Psoas muscle (tissue), 7 donors: ENCODE measurements at regions not wholly inside any gene's neighbourhood (a gene's known extent, or its start where the extent isn't known, plus 50 kb on each side); places are given as distances from the start of the nearest gene placed in this dataset.

ENCODE experiments used
- ATAC-seq, 4 donors: fragments of 200-7000 bp; cut with Tn5 transposase; one replicate each; pipeline ENCODE4 v1.9.1; 2020; ENCODE audit warnings: moderate library complexity in 3 of 4, mild to moderate bottlenecking in 2 of 4
- DNase-seq, 2 donors: peaks; one replicate each; pipeline ENCODE4 v3.0.0-alpha.2; 2020
- H3K27ac ChIP-seq: fragments of 200-600 bp; one replicate; pipeline ENCODE4 v1.8.0; 2022
- H3K27me3 ChIP-seq, 3 donors: fragments of 200-600 bp in 1 of 3; one replicate each; pipeline versions ENCODE4 v1.6.1 to v1.8.0; 2013 to 2022; ENCODE audit warnings: low read length in 2 of 3, mild to moderate bottlenecking in 2 of 3, moderate library complexity in 1 of 3; ENCODE audit not compliant: insufficient read depth in 3 of 3
- H3K36me3 ChIP-seq, 2 donors: fragments of 200-600 bp in 1 of 2; one replicate each; pipeline versions ENCODE4 v1.6.1 to v1.8.0; 2013 to 2022; ENCODE audit warnings: low read depth in 1 of 2, mild to moderate bottlenecking in 1 of 2, moderate library complexity in 1 of 2; ENCODE audit not compliant: insufficient read depth in 1 of 2
- H3K4me1 ChIP-seq: fragments of 200-600 bp; one replicate; pipeline ENCODE4 v1.8.0; 2022
- H3K4me3 ChIP-seq: fragments of 200-600 bp; one replicate; pipeline ENCODE4 v1.8.0; 2022; ENCODE audit warnings: mild to moderate bottlenecking
- H3K9me3 ChIP-seq: fragments of 200-600 bp; one replicate; pipeline ENCODE4 v1.8.0; 2022
- WGBS, 3 donors: extraction: QIAGEN DNeasy Blood & Tissue Kit; methylation state at CpG; one replicate each; pipeline versions ENCODE4 v1.1.6 to v1.1.7; 2013; 5-methylcytosine and 5-hydroxymethylcytosine counted together
- intact Hi-C, 2 donors: fragments of 100-400 bp; cut with DNase I; formaldehyde crosslinking; loops; one replicate each; pipeline versions ENCODE4 v1.11.0 to v1.14.2; 2022
- TF ChIP-seq, protein P1 (sequence below): fragments of 200-600 bp; IDR thresholded peaks from one replicate; pipeline ENCODE4 v1.8.0; 2022; ENCODE audit warnings: antibody characterized with exemption
- donor health status: healthy with polysubstance abuse.
- donor health status: DM: no; HTN: no; CAD: no; lungs with moderate emphysema.
- donor health status: Bipolar disorder and iron deficiency.
- donor health status: healthy.
- donor health status: DM: yes; HTN: yes; CAD: no.
- donor health status: DM: no; HTN: no; CAD: no.
- donor health status: DM: yes; HTN: yes; CAD: no.

GRCh38 chr7:68604541-68604940, 993.7 kb upstream of the AUTS2 start:
- H3K27ac ChIP-seq = no peak overlapping the region
- H3K4me3 ChIP-seq = no peak overlapping the region
- intact Hi-C loops = no loop called here
- no peaks in the 10 kb centered on the region for H3K27me3 ChIP-seq
- ATAC-seq (no peak), DNase-seq (no peak)
- no peaks in the 10 kb centered on the region for H3K36me3 ChIP-seq
- H3K4me1 ChIP-seq = no peaks in the 10 kb centered on the region
- TF ChIP-seq, protein P1, sequence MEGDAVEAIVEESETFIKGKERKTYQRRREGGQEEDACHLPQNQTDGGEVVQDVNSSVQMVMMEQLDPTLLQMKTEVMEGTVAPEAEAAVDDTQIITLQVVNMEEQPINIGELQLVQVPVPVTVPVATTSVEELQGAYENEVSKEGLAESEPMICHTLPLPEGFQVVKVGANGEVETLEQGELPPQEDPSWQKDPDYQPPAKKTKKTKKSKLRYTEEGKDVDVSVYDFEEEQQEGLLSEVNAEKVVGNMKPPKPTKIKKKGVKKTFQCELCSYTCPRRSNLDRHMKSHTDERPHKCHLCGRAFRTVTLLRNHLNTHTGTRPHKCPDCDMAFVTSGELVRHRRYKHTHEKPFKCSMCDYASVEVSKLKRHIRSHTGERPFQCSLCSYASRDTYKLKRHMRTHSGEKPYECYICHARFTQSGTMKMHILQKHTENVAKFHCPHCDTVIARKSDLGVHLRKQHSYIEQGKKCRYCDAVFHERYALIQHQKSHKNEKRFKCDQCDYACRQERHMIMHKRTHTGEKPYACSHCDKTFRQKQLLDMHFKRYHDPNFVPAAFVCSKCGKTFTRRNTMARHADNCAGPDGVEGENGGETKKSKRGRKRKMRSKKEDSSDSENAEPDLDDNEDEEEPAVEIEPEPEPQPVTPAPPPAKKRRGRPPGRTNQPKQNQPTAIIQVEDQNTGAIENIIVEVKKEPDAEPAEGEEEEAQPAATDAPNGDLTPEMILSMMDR = no peak
- H3K9me3 ChIP-seq = peaks cover 24% of the 10 kb centered on the region
- 40 to 52% (median 44%) methylated on average over 1 of the region's 1 CpG for WGBS, 3 donors

DNA sequence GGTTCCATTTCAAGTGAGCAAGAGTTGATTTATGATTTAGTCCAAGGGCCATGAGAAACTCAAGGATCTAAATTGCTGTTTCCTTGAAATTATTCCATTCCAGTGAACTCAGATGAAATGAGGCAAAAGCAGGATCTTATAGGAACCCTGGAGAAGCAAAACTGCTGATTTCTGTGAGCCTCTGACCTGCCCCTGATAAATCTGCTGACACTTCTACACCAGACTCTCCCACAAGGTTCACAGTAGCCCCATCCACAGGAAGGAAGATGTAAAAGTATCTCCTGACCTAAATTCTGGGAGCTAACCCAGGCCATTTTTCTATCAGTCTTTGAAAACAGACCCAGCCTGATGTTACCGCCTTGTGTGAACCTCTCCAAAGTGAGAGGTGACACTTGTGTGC, 987.6 kb upstream of the AUTS2 start:
- H3K36me3 ChIP-seq = no peaks in the 10 kb centered on the region
- 59 to 74% (median 71%) methylated on average over 1 of the region's 1 CpG for WGBS, 3 donors
- TF ChIP-seq, protein P1 = no peak
- no peaks in the 10 kb centered on the region for H3K4me1 ChIP-seq
- H3K27ac ChIP-seq = no peak overlapping the region
- ATAC-seq = no peak
- no peak for DNase-seq
- no peak overlapping the region for H3K4me3 ChIP-seq
- peaks cover 0 to 4% (median under 1%) of the 10 kb centered on the region in 3 donors for H3K27me3 ChIP-seq
- intact Hi-C loops = no loop called here
- peaks cover 24% of the 10 kb centered on the region for H3K9me3 ChIP-seq

DNA sequence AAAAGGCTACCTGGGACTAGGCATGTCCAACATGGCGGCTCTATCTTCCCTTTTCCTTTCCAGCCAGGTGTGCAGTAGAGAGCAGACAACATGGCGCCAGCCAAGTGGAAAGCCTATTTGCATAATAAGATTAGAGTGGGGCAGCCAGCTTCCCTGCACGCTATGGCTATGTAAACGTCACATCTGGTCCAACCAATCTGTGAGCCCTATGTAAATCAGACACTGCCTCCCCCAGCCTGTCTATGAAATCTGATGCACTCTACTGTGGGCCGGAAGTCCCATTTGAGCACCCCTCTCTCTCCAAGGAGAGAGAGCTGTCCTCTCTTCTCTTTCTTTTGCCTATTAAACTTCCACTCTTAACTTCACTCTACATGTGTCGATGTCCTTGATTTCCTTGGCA, 984.9 kb upstream of the AUTS2 start:
- Histone ChIP-seq H3K4me1 (no peaks in the 10 kb centered on the region), H3K27me3 (peaks cover 0 to 4% (median 3%) of the 10 kb centered on the region in 3 donors), H3K4me3 (no peak overlapping the region), H3K27ac (no peak overlapping the region), H3K36me3 (no peaks in the 10 kb centered on the region), H3K9me3 (peaks cover 16% of the 10 kb centered on the region)
- no peak for DNase-seq
- intact Hi-C loops = no loop called here
- ATAC-seq = no peak
- TF ChIP-seq, protein P1 = no peak
- 54 to 60% (median 60%) methylated on average over 6 of the region's 6 CpGs for WGBS, 3 donors

DNA sequence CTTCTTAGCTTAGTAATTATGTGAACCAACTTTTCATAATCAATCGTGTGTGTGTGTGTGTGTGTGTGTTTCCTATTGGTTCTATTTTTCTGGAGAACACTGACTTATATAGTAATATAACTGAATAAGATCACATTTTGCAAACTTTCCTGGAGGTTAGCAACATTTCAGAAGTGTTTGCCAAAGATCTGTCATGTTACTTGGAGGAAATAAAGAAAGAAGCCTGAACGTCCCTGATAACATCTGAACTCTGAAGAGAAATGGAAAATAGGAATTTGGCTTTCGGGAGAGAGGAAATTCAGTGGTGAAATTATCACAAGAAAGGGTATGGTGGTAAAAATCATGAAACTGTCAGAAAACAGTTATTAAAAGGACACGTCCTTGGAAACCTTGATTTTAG, 984.4 kb upstream of the AUTS2 start:
- no peaks in the 10 kb centered on the region for H3K4me1 ChIP-seq
- H3K27ac ChIP-seq = no peak overlapping the region
- H3K36me3 ChIP-seq = no peaks in the 10 kb centered on the region
- TF ChIP-seq, protein P1 = no peak
- peaks cover 11% of the 10 kb centered on the region for H3K9me3 ChIP-seq
- WGBS, 3 donors = 45 to 51% (median 48%) methylated on average over 4 of the region's 4 CpGs
- peaks cover 0 to 4% (median 3%) of the 10 kb centered on the region in 3 donors for H3K27me3 ChIP-seq
- ATAC-seq (no peak), DNase-seq (no peak)
- intact Hi-C loops = no loop called here
- H3K4me3 ChIP-seq = no peak overlapping the region

DNA sequence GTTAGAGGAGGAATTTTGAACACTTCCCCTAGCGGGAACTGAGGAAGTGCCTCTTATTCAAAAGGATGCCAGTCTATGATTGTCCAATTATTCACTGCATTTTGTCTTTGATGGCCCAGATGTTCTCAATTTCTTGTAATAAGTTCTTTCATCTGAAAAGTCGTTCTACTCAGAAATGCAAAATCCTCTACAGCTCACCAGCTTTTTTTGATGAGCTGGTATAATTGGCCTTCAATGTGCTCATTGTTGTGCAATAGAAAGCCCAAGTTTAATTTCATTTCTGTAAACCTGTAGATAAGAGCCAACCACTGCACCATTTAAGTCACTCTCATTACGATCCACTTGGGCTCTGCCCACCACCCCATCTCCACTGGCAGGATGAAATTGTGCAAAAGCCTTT, 978.7 kb upstream of the AUTS2 start:
- peaks cover 7% of the 10 kb centered on the region for H3K9me3 ChIP-seq
- no peak overlapping the region for H3K4me3 ChIP-seq
- 60 to 68% (median 60%) methylated on average over 3 of the region's 3 CpGs for WGBS, 3 donors
- no peak for DNase-seq
- H3K27me3 ChIP-seq = peaks cover 0 to 3% (median under 1%) of the 10 kb centered on the region in 3 donors
- H3K4me1 ChIP-seq = no peaks in the 10 kb centered on the region
- TF ChIP-seq, protein P1 = no peak
- H3K36me3 ChIP-seq = no peaks in the 10 kb centered on the region
- no peak for ATAC-seq
- intact Hi-C loops = no loop called here
- no peak overlapping the region for H3K27ac ChIP-seq
